PC-3 (cell line): ENCODE measurements at regions not wholly inside any gene's neighbourhood (a gene's known extent, or its start where the extent isn't known, plus 50 kb on each side); places are given as distances from the start of the nearest gene placed in this dataset.

Source experiments
- ATAC-seq: fragments of 200-7000 bp; cut with Tn5 transposase; 2 replicates; pipeline ENCODE4 v1.9.1; 2020; ENCODE audit warnings: mild to moderate bottlenecking, moderate library complexity
- BruUV-seq: library from RNA; stranded (reverse); fragments of 400-500 nt; replicated peaks from 2 replicates; lab custom pipeline; 2021; lab: Mats Ljungman, UMichigan
- CTCF ChIA-PET: fragments of 300-600 bp; sonication (Branson Sonifier 250); formaldehyde crosslinking; loops from one replicate; lab custom pipeline; 2022; ENCODE audit warnings: antibody characterized with exemption; lab: Charles Lee
- POLR2A ChIA-PET: fragments of 300-600 bp; sonication (Branson Sonifier 250); formaldehyde crosslinking; loops from one replicate; lab custom pipeline; 2022; ENCODE audit warnings: antibody characterized with exemption; ENCODE audit not compliant: unreplicated experiment; lab: Charles Lee
- DNase-seq: peaks from one replicate; pipeline ENCODE4 v3.0.0-alpha.2; 2015
- H2AFZ ChIP-seq: fragments of 300-600 bp; sonication (generic); 2 replicates; pipeline ENCODE4 v1.6.0; 2016; ENCODE audit warnings: antibody characterized with exemption, low read length
- H3F3A ChIP-seq: fragments of 300-600 bp; sonication (generic); one replicate; pipeline ENCODE4 v1.6.0; 2017; ENCODE audit warnings: antibody characterized with exemption, low read length, control low read depth, mild to moderate bottlenecking; ENCODE audit not compliant: unreplicated experiment
- H3K27ac ChIP-seq: fragments of 300-600 bp; sonication (generic); 2 replicates; pipeline ENCODE4 v1.5.1; 2016; ENCODE audit warnings: mild to moderate bottlenecking, low read length
- H3K27me3 ChIP-seq: fragments of 300-600 bp; sonication (generic); 2 replicates; pipeline ENCODE4 v1.6.1; 2016; ENCODE audit warnings: low read length, mixed read lengths
- H3K36me3 ChIP-seq: fragments of 300-600 bp; sonication (generic); 2 replicates; pipeline ENCODE4 v1.6.1; 2016; ENCODE audit warnings: low read depth, mixed run types, low read length, mixed read lengths
- H3K4me1 ChIP-seq: fragments of 300-600 bp; sonication (generic); 2 replicates; pipeline ENCODE4 v1.5.1; 2016; ENCODE audit warnings: low read length; ENCODE audit not compliant: insufficient read depth
- H3K4me2 ChIP-seq: fragments of 300-600 bp; sonication (generic); 2 replicates; pipeline ENCODE4 v1.6.0; 2016; ENCODE audit warnings: low read length
- H3K4me3 ChIP-seq: fragments of 300-600 bp; sonication (generic); 2 replicates; pipeline ENCODE4 v1.5.1; 2016; ENCODE audit warnings: mild to moderate bottlenecking, low read length, mixed read lengths
- H3K79me2 ChIP-seq: fragments of 300-600 bp; sonication (generic); 2 replicates; pipeline ENCODE4 v1.6.1; 2017; ENCODE audit warnings: low read length, mixed read lengths
- H3K9ac ChIP-seq: fragments of 300-600 bp; sonication (generic); 2 replicates; pipeline ENCODE4 v1.6.0; 2016; ENCODE audit warnings: mild to moderate bottlenecking, low read length
- H3K9me2 ChIP-seq: fragments of 300-600 bp; sonication (generic); replicated peaks from 2 replicates; pipeline ENCODE4 v1.6.1; 2016; ENCODE audit warnings: mixed run types, low read length, mixed read lengths
- H3K9me3 ChIP-seq: fragments of 300-600 bp; sonication (generic); 2 replicates; pipeline ENCODE4 v1.6.1; 2016; ENCODE audit warnings: low read length, mixed read lengths
- H4K20me1 ChIP-seq: fragments of 300-600 bp; sonication (generic); 2 replicates; pipeline ENCODE4 v1.6.1; 2016; ENCODE audit warnings: low read length, mixed read lengths
- CTCF ChIP-seq: fragments of 300-600 bp; sonication (generic); conservative IDR thresholded peaks from 2 replicates; pipeline ENCODE4 v1.5.1; 2017; ENCODE audit warnings: antibody characterized with exemption, low read depth, mild to moderate bottlenecking, low read length
- EZH2 ChIP-seq: fragments of 300-600 bp; sonication (generic); IDR thresholded peaks from one replicate; pipeline ENCODE4 v1.6.1; 2017; ENCODE audit warnings: antibody characterized with exemption, mild to moderate bottlenecking, low read length; ENCODE audit not compliant: unreplicated experiment
- EZH2phosphoT487 ChIP-seq: fragments of 300-600 bp; sonication (generic); IDR thresholded peaks from 2 replicates; pipeline ENCODE4 v1.6.1; 2018; ENCODE audit warnings: mild to moderate bottlenecking, antibody characterized with exemption, low read length, borderline replicate concordance
- intact Hi-C: fragments of 100-400 bp; cut with micrococcal nuclease; formaldehyde crosslinking; loops from 2 replicates; pipeline ENCODE4 v1.9.0; 2023

GRCh38 chr2:161729-162128 is 102.1 kb downstream of the SH3YL1 start:
- TF ChIP-seq CTCF (no peak), EZH2 (no peak), EZH2phosphoT487 (no peak)
- no peak overlapping the region for H3K9ac ChIP-seq
- intact Hi-C loops = no loop called here
- H3K36me3 ChIP-seq = no peaks in the 10 kb centered on the region
- H3F3A ChIP-seq = no peaks in the 10 kb centered on the region
- BruUV-seq = no TSS peak
- no peaks in the 10 kb centered on the region for H4K20me1 ChIP-seq
- peaks cover 14% of the 10 kb centered on the region for H3K4me1 ChIP-seq
- H3K9me2 ChIP-seq = no peaks in the 10 kb centered on the region
- H3K27ac ChIP-seq = no peak overlapping the region
- H3K4me3 ChIP-seq = no peak overlapping the region
- POLR2A ChIA-PET = no interaction called here
- H3K27me3 ChIP-seq = 0 out of 2 replicates have a peak, but pooled peaks cover 4% of the 10 kb centered on the region
- CTCF ChIA-PET = no interaction called here
- DNase-seq (no peak), ATAC-seq (no peak)
- H2AFZ ChIP-seq = no peak overlapping the region
- no peaks in the 10 kb centered on the region for H3K79me2 ChIP-seq
- no peak overlapping the region for H3K4me2 ChIP-seq
- no peaks in the 10 kb centered on the region for H3K9me3 ChIP-seq

- Histone ChIP-seq H3K9me2 (no peaks in the 10 kb centered on the region), H3K27ac (no peak overlapping the region), H3K36me3 (no peaks in the 10 kb centered on the region), H3K4me2 (no peak overlapping the region), H3K9me3 (no peaks in the 10 kb centered on the region), H3K4me3 (no peak overlapping the region), H4K20me1 (no peaks in the 10 kb centered on the region), H3K4me1 (no peaks in the 10 kb centered on the region), H3K9ac (no peak overlapping the region), H3F3A (no peaks in the 10 kb centered on the region), H3K27me3 (no peaks in the 10 kb centered on the region), H2AFZ (no peak overlapping the region), H3K79me2 (no peaks in the 10 kb centered on the region)
- no peak for DNase-seq
- no peak for TF ChIP-seq EZH2
- TF ChIP-seq CTCF = no peak
- no peak for TF ChIP-seq EZH2phosphoT487
- ATAC-seq = no peak
- intact Hi-C loops = no loop called here
- BruUV-seq = no TSS peak
- ChIA-PET CTCF (no interaction called here), POLR2A (no interaction called here)
These were observed 105.4 kb upstream of the FAM110C start for GRCh38 chr2:151553-152334.

- intact Hi-C loops = no loop called here
- H3K79me2 ChIP-seq = no peaks in the 10 kb centered on the region
- no peaks in the 10 kb centered on the region for H3F3A ChIP-seq
- ChIA-PET CTCF (no interaction called here), POLR2A (no interaction called here)
- no peak overlapping the region for H3K27ac ChIP-seq
- H3K9ac ChIP-seq = no peak overlapping the region
- no peaks in the 10 kb centered on the region for H3K27me3 ChIP-seq
- no peaks in the 10 kb centered on the region for H3K9me2 ChIP-seq
- no peaks in the 10 kb centered on the region for H3K9me3 ChIP-seq
- no peaks in the 10 kb centered on the region for H4K20me1 ChIP-seq
- TF ChIP-seq EZH2 (no peak), EZH2phosphoT487 (no peak), CTCF (no peak)
- H2AFZ ChIP-seq = no peak overlapping the region
- H3K4me2 ChIP-seq = no peak overlapping the region
- H3K4me1 ChIP-seq = no peaks in the 10 kb centered on the region
- H3K36me3 ChIP-seq = no peaks in the 10 kb centered on the region
- H3K4me3 ChIP-seq = no peak overlapping the region
- ATAC-seq = no peak
- BruUV-seq = no TSS peak
- no peak for DNase-seq
These were observed 99.1 kb upstream of the FAM110C start for GRCh38 chr2:145407-145806.
